GM12891 (cell line): ENCODE measurements at regions not wholly inside any gene's neighbourhood (a gene's known extent, or its start where the extent isn't known, plus 50 kb on each side); places are given as distances from the start of the nearest gene placed in this dataset.

Experiments
- POLR2A ChIP-seq: IDR thresholded peaks from 2 replicates; pipeline ENCODE4 v1.6.1; 2011; ENCODE audit warnings: low read depth, low read length, control low read depth
- POLR2AphosphoS5 ChIP-seq: IDR thresholded peaks from 2 replicates; pipeline ENCODE4 v1.6.1; 2011; ENCODE audit warnings: low read depth, low read length, control low read depth
- TAF1 ChIP-seq: IDR thresholded peaks from 2 replicates; pipeline ENCODE4 v1.6.1; 2011; ENCODE audit warnings: low read depth, low read length, control low read depth

- TF ChIP-seq POLR2AphosphoS5 (no peak), TAF1 (no peak), POLR2A (no peak)
Measured at GRCh38 chr2:118250001-118250400, 161.7 kb downstream of the INSIG2 start.
